ENCODE measurements at regions not wholly inside any gene's neighbourhood (a gene's known extent, or its start where the extent isn't known, plus 50 kb on each side); places are given as distances from the start of the nearest gene placed in this dataset.

GRCh38 chr2:217276433-217276832 is 416.6 kb upstream of the TNP1 start:
- intact Hi-C loops (cut with micrococcal nuclease; ENCODE audit: unreplicated experiment) (no loop called here), in situ Hi-C loops (cut with HindIII; ENCODE audit: extremely low pct_ligation_motif_present, low pct_unique_long_range_greater_than_20kb) (no loop called here)
- Histone ChIP-seq H3K9me3 (ENCODE audit: low read length) (no peaks in the 10 kb centered on the region), H3K4me3 (replicated peaks in 1 of 3; ENCODE audit: insufficient read depth in 1 of 3, low read depth in 2 of 3, low read length in 3 of 3) (no peak overlapping the region), H3K27ac (ENCODE audit: extremely low read length, insufficient read depth, low read length) (no peak overlapping the region), H4K20me1 (ENCODE audit: insufficient read depth, low read length) (no peaks in the 10 kb centered on the region), H3K27me3 (ENCODE audit: control insufficient read depth in 1 of 2, insufficient read depth in 2 of 2, low read length in 2 of 2) (no peaks in the 10 kb centered on the region), H3K36me3 (replicated peaks in 1 of 2; ENCODE audit: control insufficient read depth in 1 of 2, insufficient read depth in 2 of 2, low read length in 2 of 2) (no peaks in the 10 kb centered on the region), H2AFZ (ENCODE audit: low read length) (no peak overlapping the region), H3K9ac (ENCODE audit: insufficient read depth, low read depth, low read length) (no peak overlapping the region), H3K79me2 (ENCODE audit: insufficient read depth, low read length) (no peaks in the 10 kb centered on the region), H3K4me2 (ENCODE audit: low read depth, low read length) (no peak overlapping the region), H3K4me1 (ENCODE audit: insufficient read depth, low read length) (no peaks in the 10 kb centered on the region)
- TF ChIP-seq ZBTB7A (CRISPR knock-in tag; IDR thresholded peaks at IDR 0.05) (no peak), TEAD3 (CRISPR knock-in tag; optimal IDR thresholded peaks at IDR 0.05; ENCODE audit: borderline replicate concordance) (no peak), MLXIP (CRISPR knock-in tag; IDR thresholded peaks at IDR 0.05; ENCODE audit: borderline replicate concordance) (no peak), MAFK (conservative IDR thresholded peaks at IDR 0.05 in 1 of 2, IDR thresholded peaks at IDR 0.05 in 1 of 2; ENCODE audit: low read length in 2 of 2) (peak; percentile 94 to 95), DMTF1 (CRISPR knock-in tag; IDR thresholded peaks at IDR 0.05) (no peak), HDAC6 (IDR thresholded peaks at IDR 0.05; ENCODE audit: low read depth, low read length) (no peak), ZNF382 (CRISPR knock-in tag; IDR thresholded peaks at IDR 0.05; ENCODE audit: borderline replicate concordance) (no peak), MAFF (IDR thresholded peaks at IDR 0.05; ENCODE audit: low read depth, low read length) (peak; percentile 91)
- DNase-seq (ENCODE audit: low spot score) (no peak), FAIRE-seq (no peak), ATAC-seq (no peak)
- WGBS (ENCODE audit: low lambda C conversion rate): 36% methylated on average over 4 of the region's 4 CpGs
- POLR2A ChIA-PET: no interaction called here
- CTCF ChIA-PET (ENCODE audit: low intra/inter-chr PET ratio, low total read pairs): no interaction called here
- BruUV-seq (replicated peaks): no TSS peak
